Amniotic epithelial cell (primary cell): ENCODE measurements at regions not wholly inside any gene's neighbourhood (a gene's known extent, or its start where the extent isn't known, plus 50 kb on each side); places are given as distances from the start of the nearest gene placed in this dataset.
"Not testable (repeated sequence)": the region's sequence is repeated elsewhere in the genome, so short reads cannot be mapped to it uniquely, and the experiment has no call there.

Source experiments
- DNase-seq: peaks from one replicate; pipeline ENCODE4 v3.0.0-alpha.2; 2010; ENCODE audit warnings: low read depth

- DNase-seq: not testable (repeated sequence)
These were observed 52.2 kb downstream of the HOXC4 start for GRCh38 chr12:54105809-54106208.

DNA sequence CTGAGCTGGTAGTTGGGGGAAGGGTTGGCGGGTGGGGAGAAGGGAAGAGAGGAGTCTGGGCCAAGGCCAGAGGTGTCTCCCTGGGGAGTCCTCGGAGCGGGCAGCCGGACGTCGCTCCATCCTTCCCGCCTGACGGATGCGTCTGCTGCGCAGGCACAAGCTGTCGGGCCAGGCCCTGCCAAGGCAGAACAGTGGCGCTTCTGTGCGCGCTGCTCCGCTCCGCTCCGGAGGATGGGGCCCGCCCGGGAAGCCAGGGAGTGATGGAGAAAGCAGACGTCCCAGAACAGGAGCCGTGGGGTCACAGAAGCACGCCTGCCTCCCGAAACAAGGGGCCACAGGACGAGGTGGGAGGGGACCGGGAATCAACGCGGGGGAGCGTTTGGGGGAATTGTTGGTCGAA is 52.6 kb downstream of the HOXC4 start:
- DNase-seq: not testable (repeated sequence)

DNA sequence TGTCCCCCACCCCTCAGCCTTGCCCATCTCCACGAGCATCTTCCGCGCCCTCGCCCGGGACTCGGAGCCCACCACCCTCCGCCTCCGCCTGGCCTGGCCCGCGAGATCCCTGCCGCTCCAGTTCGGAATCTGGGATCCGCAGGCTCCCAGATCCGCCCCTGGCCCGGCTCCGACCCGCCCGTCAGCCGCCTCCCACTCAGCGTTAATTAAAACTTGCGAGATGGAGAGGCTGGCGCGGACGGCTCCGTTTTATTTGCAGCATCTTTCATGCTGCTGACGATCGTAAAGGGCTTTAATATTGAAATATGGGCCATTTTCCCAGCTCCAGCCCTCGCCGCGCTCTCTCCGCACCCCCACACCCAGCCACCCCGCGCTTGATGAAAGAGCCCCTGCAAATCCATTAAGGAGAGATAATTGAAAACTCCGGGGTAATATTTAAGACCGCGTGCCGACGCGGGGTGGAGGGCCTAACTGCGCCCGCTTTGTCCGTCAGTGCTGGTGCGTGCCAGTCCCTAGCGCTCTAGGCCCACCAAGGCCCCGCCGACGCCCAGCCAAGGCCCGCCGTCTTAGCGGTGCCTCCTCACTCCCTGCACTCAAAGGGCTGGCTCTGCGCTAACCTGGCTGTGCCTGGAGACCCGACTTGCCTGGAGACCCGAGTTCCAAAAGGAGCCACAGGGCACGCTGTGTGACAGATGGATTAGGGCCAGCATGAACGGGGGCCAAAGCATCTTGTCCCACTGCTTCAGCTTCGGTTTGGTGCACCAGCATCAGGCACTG is 53.4 kb downstream of the HOXC4 start:
- not testable (repeated sequence) for DNase-seq

GRCh38 chr12:54112336-54112735 is 58.7 kb downstream of the HOXC4 start:
- DNase-seq: not testable (repeated sequence)

DNA sequence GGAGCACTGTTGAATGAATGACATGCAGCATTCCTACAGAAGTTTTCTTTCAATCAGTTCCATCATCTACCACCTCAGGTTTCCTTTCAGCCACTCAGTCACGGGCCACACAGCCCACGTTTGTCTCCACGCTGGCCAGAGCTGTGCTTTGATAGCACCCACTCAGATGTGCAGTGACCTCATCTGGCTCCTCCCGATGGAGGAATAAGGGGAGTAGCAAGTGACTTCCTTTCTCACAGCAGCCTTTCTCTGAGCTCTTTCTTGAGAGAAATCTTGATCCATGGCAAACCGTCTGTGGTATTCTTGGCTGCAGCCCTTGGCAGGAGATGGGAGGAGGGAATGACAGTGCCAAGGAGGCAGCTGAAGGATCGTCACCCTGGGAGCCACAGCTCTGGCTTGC is 62.4 kb downstream of the HOXC4 start:
- peak; percentile 33 for DNase-seq

- DNase-seq: not testable (repeated sequence)
These were observed 63.8 kb downstream of the HOXC4 start for GRCh38 chr12:54117392-54117791.

GRCh38 chr12:54119082-54119481 is 65.4 kb downstream of the HOXC4 start:
- not testable (repeated sequence) for DNase-seq

- DNase-seq: not testable (repeated sequence)
These were observed 64.8 kb downstream of the SMUG1 start for GRCh38 chr12:54123981-54124380.

GRCh38 chr12:54125708-54126028 is 63.1 kb downstream of the SMUG1 start:
- not testable (repeated sequence) for DNase-seq

- DNase-seq: no peak
These were observed 62.6 kb downstream of the SMUG1 start for GRCh38 chr12:54126029-54126695.

GRCh38 chr12:54126696-54127537 is 61.9 kb downstream of the SMUG1 start:
- DNase-seq: no peak

DNA sequence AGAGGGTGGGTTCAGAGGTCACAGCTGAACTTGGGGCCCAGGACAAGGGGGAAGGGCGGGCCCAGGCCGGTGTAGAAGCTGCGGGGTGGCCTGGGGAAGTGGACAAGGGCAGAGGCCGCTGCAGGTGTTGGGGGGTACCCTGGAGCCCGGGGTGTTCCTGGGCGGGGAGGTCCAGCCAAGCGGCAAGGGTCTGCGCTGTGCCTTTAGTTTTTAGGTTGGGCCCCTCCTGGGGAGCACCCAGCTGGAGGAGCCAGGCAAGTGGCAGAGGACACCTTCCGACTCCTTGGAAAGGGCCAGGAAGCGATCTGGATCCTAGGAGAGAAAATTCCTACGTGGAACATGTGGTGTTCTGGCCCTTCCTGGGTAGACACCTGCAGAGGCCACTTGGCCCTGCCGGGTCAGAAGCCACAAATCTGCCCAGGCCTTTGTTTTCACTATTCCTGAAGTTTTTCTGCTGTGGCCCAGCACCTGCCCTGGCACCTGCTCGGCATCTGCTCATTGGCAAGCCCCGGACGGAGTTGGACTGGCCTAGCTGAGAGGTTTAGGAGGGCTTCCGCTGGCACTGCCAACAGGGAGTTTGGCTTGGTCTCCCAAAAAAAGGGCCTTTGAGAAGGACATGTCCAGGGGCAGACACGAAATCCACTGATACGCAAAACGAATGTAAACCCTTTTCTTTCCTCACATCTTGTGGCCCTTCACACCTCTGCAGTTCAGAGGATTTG is 61.1 kb downstream of the SMUG1 start:
- no peak for DNase-seq

DNA sequence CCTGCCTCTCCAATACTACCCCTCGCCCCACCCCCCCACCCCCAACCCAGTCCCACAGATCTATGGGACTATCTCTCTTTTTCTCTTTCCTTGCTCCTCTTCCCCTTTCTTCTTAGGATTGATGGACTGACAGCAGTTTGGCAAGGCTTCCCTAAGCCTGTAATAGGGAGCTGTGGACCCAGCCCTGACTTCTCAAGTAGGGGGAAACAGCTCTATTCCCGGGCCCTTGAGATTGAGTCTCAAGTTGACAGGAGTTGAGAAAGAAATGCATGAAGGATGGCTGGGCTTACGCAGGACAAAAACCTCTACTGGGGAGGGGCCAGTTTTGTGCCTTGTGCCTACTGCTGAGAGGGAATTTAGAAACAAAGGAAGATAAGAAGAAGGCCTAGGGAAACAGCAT is 60.4 kb downstream of the SMUG1 start:
- peak; percentile 62 for DNase-seq

GRCh38 chr12:54129028-54129903 is 59.5 kb downstream of the SMUG1 start:
- no peak for DNase-seq
